SK-N-SH (cell line): ENCODE measurements at regions not wholly inside any gene's neighbourhood (a gene's known extent, or its start where the extent isn't known, plus 50 kb on each side); places are given as distances from the start of the nearest gene placed in this dataset.

Experiments
- CTCF ChIA-PET: fragments of 300-600, 350-600 bp; formaldehyde crosslinking; extraction: SDS; loops from one replicate; lab custom pipeline; 2021; lab: Yijun Ruan, JAX
- POLR2A ChIA-PET: fragments of 350-600 bp; sonication (Branson Sonifier 250); formaldehyde crosslinking; extraction: SDS; loops from one replicate; lab custom pipeline; 2020; ENCODE audit warnings: antibody characterized with exemption, inconsistent platforms; lab: Yijun Ruan, JAX
- DNase-seq: peaks from one replicate; pipeline ENCODE4 v3.0.0; 2012
- H2AFZ ChIP-seq: fragments of 200-600 bp; sonication (generic); 2 replicates; pipeline ENCODE4 v1.8.1; 2016; ENCODE audit warnings: antibody characterized with exemption, mild to moderate bottlenecking, low read depth
- H3F3A ChIP-seq: fragments of 200-600 bp; sonication (generic); replicated peaks from 2 replicates; pipeline ENCODE3; 2016; ENCODE audit warnings: antibody characterized with exemption, mild to moderate bottlenecking; ENCODE audit not compliant: insufficient read depth
- H3K27ac ChIP-seq, 2 experiments: fragments of 200-500 bp in 1 of 2; fragments of 200-600 bp in 1 of 2; sonication (Bioruptor generic) in 1 of 2; sonication (generic), shearing (Covaris generic) in 1 of 2; 2 replicates each; pipeline versions ENCODE4 v1.5.1 to v1.6.1; 2014 to 2016; ENCODE audit warnings: low read depth in 2 of 2, inconsistent platforms in 1 of 2, low read length in 1 of 2, mild to moderate bottlenecking in 1 of 2, mixed read lengths in 1 of 2
- H3K27me3 ChIP-seq: fragments of 200-600 bp; sonication (generic), shearing (Covaris generic); 2 replicates; pipeline ENCODE4 v1.6.1; 2016; ENCODE audit warnings: mixed run types; ENCODE audit not compliant: insufficient read depth
- H3K36me3 ChIP-seq, 2 experiments: fragments of 200-500 bp in 1 of 2; fragments of 200-600 bp in 1 of 2; sonication (Bioruptor generic) in 1 of 2; sonication (generic) in 1 of 2; replicated peaks in 1 of 2; 2 replicates each; pipeline versions ENCODE3 to v1.5.1; 2014 to 2016; ENCODE audit warnings: low read length in 1 of 2, mild to moderate bottlenecking in 1 of 2; ENCODE audit not compliant: insufficient read depth in 2 of 2, control insufficient read depth in 1 of 2
- H3K4me1 ChIP-seq, 2 experiments: fragments of 200-500 bp in 1 of 2; fragments of 200-600 bp in 1 of 2; sonication (Bioruptor generic) in 1 of 2; sonication (generic), shearing (Covaris generic) in 1 of 2; 2 replicates each; pipeline versions ENCODE4 v1.5.1 to v1.6.1; 2014 to 2016; ENCODE audit warnings: low read depth in 1 of 2, low read length in 1 of 2, mixed run types in 1 of 2; ENCODE audit not compliant: insufficient read depth in 2 of 2, control insufficient read depth in 1 of 2
- H3K4me2 ChIP-seq: fragments of 200-600 bp; sonication (generic), shearing (Covaris generic); 2 replicates; pipeline ENCODE4 v1.6.1; 2017; ENCODE audit warnings: mixed run types
- H3K4me3 ChIP-seq, 2 experiments: fragments of 200-500 bp in 1 of 2; fragments of 200-600 bp in 1 of 2; sonication (Bioruptor generic) in 1 of 2; sonication (generic), shearing (Covaris generic) in 1 of 2; 2 replicates each; pipeline versions ENCODE4 v1.5.1 to v1.8.1; 2014 to 2016; ENCODE audit warnings: low read depth in 2 of 2, inconsistent platforms in 1 of 2, low read length in 1 of 2, mild to moderate bottlenecking in 1 of 2, mixed read lengths in 1 of 2, moderate library complexity in 1 of 2
- H3K79me2 ChIP-seq: fragments of 200-600 bp; sonication (generic); 2 replicates; pipeline ENCODE4 v1.8.1; 2017; ENCODE audit warnings: mild to moderate bottlenecking; ENCODE audit not compliant: insufficient read depth
- H3K9ac ChIP-seq: fragments of 200-600 bp; sonication (generic); 2 replicates; pipeline ENCODE4 v1.6.1; 2017; ENCODE audit warnings: mixed run types
- H3K9me2 ChIP-seq: fragments of 200-600 bp; sonication (generic); 2 replicates; pipeline ENCODE4 v1.6.1; 2017; ENCODE audit warnings: mixed run types
- H3K9me3 ChIP-seq: fragments of 200-600 bp; sonication (generic); 2 replicates; pipeline ENCODE4 v1.6.1; 2017; ENCODE audit warnings: mixed run types, mild to moderate bottlenecking, moderate library complexity
- H4K20me1 ChIP-seq: fragments of 200-600 bp; sonication (generic); 2 replicates; pipeline ENCODE4 v1.6.1; 2017; ENCODE audit warnings: mild to moderate bottlenecking, mixed run types; ENCODE audit not compliant: insufficient read depth
- CHD2 ChIP-seq: fragments of 150-350 bp; IDR thresholded peaks from 2 replicates; pipeline ENCODE4 v1.6.1; 2018; ENCODE audit warnings: low read length; ENCODE audit not compliant: partially characterized antibody
- ELF1 ChIP-seq: IDR thresholded peaks from 2 replicates; pipeline ENCODE4 v1.4.0; 2012
- FOXJ3 ChIP-seq: sonication (generic); formaldehyde crosslinking; IDR thresholded peaks from 2 replicates; pipeline ENCODE4 v1.5.1; 2020; ENCODE audit warnings: mild to moderate bottlenecking, missing genetic modification reagents
- FOXM1 ChIP-seq: IDR thresholded peaks from 2 replicates; pipeline ENCODE4 v1.4.0; 2012; ENCODE audit warnings: low read depth, mild to moderate bottlenecking
- JUND ChIP-seq: IDR thresholded peaks from 2 replicates; pipeline ENCODE4 v1.4.0; 2012
- MXI1 ChIP-seq: IDR thresholded peaks from 2 replicates; pipeline ENCODE4 v1.6.1; 2012; ENCODE audit warnings: mild to moderate bottlenecking, low read depth, low read length, improper control_type of control experiment
- NFIC ChIP-seq: IDR thresholded peaks from 2 replicates; pipeline ENCODE4 v1.4.0; 2012; ENCODE audit warnings: borderline replicate concordance
- POLR2AphosphoS5 ChIP-seq: IDR thresholded peaks from 2 replicates; pipeline ENCODE4 v1.6.1; 2012; ENCODE audit warnings: low read depth, low read length
- RCOR1 ChIP-seq: fragments of 150-350 bp; IDR thresholded peaks from 2 replicates; pipeline ENCODE4 v1.6.1; 2017; ENCODE audit warnings: antibody characterized with exemption, low read length
- TCF12 ChIP-seq: IDR thresholded peaks from 2 replicates; pipeline ENCODE4 v1.4.0; 2012
- WGBS: methylation state at CpG from one replicate; pipeline ENCODE4 v1.1.6; 2017; ENCODE audit warnings: low lambda C conversion rate; 5-methylcytosine and 5-hydroxymethylcytosine counted together
- TF ChIP-seq, protein P1 (sequence below): IDR thresholded peaks from 2 replicates; pipeline ENCODE4 v1.6.1; 2012; ENCODE audit warnings: mild to moderate bottlenecking, low read depth, low read length, moderate library complexity
- TF ChIP-seq, protein P2 (sequence below): IDR thresholded peaks from 2 replicates; pipeline ENCODE4; 2012
- TF ChIP-seq, protein P3 (sequence below): IDR thresholded peaks from 2 replicates; pipeline ENCODE4 v1.4.0; 2012; ENCODE audit warnings: low read depth, borderline replicate concordance
- TF ChIP-seq, protein P4 (sequence below): IDR thresholded peaks from 2 replicates; pipeline ENCODE4 v1.4.0; 2012; ENCODE audit warnings: low read depth, borderline replicate concordance
- TF ChIP-seq, protein P5 (sequence below): fragments of 150-350 bp; IDR thresholded peaks from 2 replicates; pipeline ENCODE4 v1.6.1; 2016; ENCODE audit warnings: mild to moderate bottlenecking, low read depth, low read length

DNA sequence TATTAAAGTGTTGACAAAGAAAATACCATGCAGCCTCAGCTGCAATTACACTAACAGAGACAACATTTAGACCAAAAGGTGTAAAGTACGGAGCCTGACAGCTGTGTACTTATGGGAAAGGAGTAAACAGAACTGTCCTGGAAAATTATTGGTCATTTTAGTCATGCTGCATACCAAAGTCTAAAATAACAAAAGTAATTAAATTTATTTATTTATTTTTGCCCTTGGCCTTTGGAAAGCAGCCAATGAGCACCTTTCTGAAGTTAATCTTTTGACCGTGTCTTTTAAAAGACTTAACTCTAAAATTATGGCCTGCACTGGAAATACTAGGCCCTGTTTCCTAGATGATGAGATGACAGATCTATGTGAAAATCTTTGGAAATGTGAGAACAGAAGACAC lies 597.6 kb downstream of the NXPH1 start:
- H3K9ac ChIP-seq = no peak overlapping the region
- no peaks in the 10 kb centered on the region for H3K79me2 ChIP-seq
- H3K27me3 ChIP-seq = no peaks in the 10 kb centered on the region
- no peak for TF ChIP-seq TCF12
- TF ChIP-seq JUND = no peak
- TF ChIP-seq POLR2AphosphoS5 = no peak
- TF ChIP-seq FOXM1 = no peak
- no peak for TF ChIP-seq ELF1
- TF ChIP-seq, protein P1, sequence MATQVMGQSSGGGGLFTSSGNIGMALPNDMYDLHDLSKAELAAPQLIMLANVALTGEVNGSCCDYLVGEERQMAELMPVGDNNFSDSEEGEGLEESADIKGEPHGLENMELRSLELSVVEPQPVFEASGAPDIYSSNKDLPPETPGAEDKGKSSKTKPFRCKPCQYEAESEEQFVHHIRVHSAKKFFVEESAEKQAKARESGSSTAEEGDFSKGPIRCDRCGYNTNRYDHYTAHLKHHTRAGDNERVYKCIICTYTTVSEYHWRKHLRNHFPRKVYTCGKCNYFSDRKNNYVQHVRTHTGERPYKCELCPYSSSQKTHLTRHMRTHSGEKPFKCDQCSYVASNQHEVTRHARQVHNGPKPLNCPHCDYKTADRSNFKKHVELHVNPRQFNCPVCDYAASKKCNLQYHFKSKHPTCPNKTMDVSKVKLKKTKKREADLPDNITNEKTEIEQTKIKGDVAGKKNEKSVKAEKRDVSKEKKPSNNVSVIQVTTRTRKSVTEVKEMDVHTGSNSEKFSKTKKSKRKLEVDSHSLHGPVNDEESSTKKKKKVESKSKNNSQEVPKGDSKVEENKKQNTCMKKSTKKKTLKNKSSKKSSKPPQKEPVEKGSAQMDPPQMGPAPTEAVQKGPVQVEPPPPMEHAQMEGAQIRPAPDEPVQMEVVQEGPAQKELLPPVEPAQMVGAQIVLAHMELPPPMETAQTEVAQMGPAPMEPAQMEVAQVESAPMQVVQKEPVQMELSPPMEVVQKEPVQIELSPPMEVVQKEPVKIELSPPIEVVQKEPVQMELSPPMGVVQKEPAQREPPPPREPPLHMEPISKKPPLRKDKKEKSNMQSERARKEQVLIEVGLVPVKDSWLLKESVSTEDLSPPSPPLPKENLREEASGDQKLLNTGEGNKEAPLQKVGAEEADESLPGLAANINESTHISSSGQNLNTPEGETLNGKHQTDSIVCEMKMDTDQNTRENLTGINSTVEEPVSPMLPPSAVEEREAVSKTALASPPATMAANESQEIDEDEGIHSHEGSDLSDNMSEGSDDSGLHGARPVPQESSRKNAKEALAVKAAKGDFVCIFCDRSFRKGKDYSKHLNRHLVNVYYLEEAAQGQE = no peak
- TF ChIP-seq MXI1 = no peak
- TF ChIP-seq NFIC = no peak
- no peak for TF ChIP-seq FOXJ3 (CRISPR knock-in tag)
- TF ChIP-seq, protein P2, sequence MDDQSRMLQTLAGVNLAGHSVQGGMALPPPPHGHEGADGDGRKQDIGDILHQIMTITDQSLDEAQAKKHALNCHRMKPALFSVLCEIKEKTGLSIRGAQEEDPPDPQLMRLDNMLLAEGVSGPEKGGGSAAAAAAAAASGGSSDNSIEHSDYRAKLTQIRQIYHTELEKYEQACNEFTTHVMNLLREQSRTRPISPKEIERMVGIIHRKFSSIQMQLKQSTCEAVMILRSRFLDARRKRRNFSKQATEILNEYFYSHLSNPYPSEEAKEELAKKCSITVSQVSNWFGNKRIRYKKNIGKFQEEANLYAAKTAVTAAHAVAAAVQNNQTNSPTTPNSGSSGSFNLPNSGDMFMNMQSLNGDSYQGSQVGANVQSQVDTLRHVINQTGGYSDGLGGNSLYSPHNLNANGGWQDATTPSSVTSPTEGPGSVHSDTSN = no peak
- TF ChIP-seq CHD2 = no peak
- TF ChIP-seq, protein P3, sequence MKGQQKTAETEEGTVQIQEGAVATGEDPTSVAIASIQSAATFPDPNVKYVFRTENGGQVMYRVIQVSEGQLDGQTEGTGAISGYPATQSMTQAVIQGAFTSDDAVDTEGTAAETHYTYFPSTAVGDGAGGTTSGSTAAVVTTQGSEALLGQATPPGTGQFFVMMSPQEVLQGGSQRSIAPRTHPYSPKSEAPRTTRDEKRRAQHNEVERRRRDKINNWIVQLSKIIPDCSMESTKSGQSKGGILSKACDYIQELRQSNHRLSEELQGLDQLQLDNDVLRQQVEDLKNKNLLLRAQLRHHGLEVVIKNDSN = no peak
- TF ChIP-seq, protein P4, sequence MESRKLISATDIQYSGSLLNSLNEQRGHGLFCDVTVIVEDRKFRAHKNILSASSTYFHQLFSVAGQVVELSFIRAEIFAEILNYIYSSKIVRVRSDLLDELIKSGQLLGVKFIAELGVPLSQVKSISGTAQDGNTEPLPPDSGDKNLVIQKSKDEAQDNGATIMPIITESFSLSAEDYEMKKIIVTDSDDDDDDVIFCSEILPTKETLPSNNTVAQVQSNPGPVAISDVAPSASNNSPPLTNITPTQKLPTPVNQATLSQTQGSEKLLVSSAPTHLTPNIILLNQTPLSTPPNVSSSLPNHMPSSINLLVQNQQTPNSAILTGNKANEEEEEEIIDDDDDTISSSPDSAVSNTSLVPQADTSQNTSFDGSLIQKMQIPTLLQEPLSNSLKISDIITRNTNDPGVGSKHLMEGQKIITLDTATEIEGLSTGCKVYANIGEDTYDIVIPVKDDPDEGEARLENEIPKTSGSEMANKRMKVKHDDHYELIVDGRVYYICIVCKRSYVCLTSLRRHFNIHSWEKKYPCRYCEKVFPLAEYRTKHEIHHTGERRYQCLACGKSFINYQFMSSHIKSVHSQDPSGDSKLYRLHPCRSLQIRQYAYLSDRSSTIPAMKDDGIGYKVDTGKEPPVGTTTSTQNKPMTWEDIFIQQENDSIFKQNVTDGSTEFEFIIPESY = no peak
- TF ChIP-seq, protein P5, sequence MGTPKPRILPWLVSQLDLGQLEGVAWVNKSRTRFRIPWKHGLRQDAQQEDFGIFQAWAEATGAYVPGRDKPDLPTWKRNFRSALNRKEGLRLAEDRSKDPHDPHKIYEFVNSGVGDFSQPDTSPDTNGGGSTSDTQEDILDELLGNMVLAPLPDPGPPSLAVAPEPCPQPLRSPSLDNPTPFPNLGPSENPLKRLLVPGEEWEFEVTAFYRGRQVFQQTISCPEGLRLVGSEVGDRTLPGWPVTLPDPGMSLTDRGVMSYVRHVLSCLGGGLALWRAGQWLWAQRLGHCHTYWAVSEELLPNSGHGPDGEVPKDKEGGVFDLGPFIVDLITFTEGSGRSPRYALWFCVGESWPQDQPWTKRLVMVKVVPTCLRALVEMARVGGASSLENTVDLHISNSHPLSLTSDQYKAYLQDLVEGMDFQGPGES = no peak
- no peak for TF ChIP-seq RCOR1
- ChIA-PET POLR2A (no interaction called here), CTCF (interaction anchor here (0.9 to 1.3 kb wide), 2 partner anchors 8 to 9 kb away, joined by 3 to 4 read pairs; no protein-coding TSS in a partner anchor)
- no peaks in the 10 kb centered on the region for H4K20me1 ChIP-seq
- H3K4me1 ChIP-seq = peaks cover 0 to 2% of the 10 kb centered on the region in 2 experiments; a peak in 2 of 4 replicates
- H3F3A ChIP-seq = no peaks in the 10 kb centered on the region
- H3K4me3 ChIP-seq = no peak overlapping the region
- no peaks in the 10 kb centered on the region for H3K9me2 ChIP-seq
- H3K36me3 ChIP-seq = no peaks in the 10 kb centered on the region
- H3K9me3 ChIP-seq = no peaks in the 10 kb centered on the region
- no peak overlapping the region for H3K4me2 ChIP-seq
- whole genome bisulfite sequencing = 27% methylated on average over 2 of the region's 2 CpGs
- no peak overlapping the region for H3K27ac ChIP-seq
- H2AFZ ChIP-seq = no peak overlapping the region
- no peak for DNase-seq
